Nephron (organoid): ENCODE measurements at regions not wholly inside any gene's neighbourhood (a gene's known extent, or its start where the extent isn't known, plus 50 kb on each side); places are given as distances from the start of the nearest gene placed in this dataset.
A peak's percentile ranks its signal among the peaks of the same experiment; 100 is the strongest.

Experiments
- H3K27ac Mint-ChIP-seq, 3 experiments: 2 replicates each; pipeline ENCODE4 v1.8.0; 2020; ENCODE audit warnings: mixed read lengths in 3 of 3, mild to moderate bottlenecking in 2 of 3, moderate library complexity in 1 of 3
- H3K27me3 Mint-ChIP-seq: 2 replicates; pipeline ENCODE4 v1.8.0; 2021; ENCODE audit warnings: low read depth, mild to moderate bottlenecking, moderate library complexity, mixed read lengths
- H3K36me3 Mint-ChIP-seq: 2 replicates; pipeline ENCODE4 v1.8.0; 2020; ENCODE audit warnings: low read depth, mixed read lengths
- H3K4me1 Mint-ChIP-seq: 2 replicates; pipeline ENCODE4 v1.8.0; 2020; ENCODE audit warnings: mixed read lengths
- H3K4me3 Mint-ChIP-seq, 3 experiments: 2 replicates each; pipeline ENCODE4 v1.8.0; 2020; ENCODE audit warnings: mild to moderate bottlenecking in 3 of 3, mixed read lengths in 3 of 3, moderate library complexity in 2 of 3
- H3K9me3 Mint-ChIP-seq: 2 replicates; pipeline ENCODE4 v1.8.0; 2020; ENCODE audit warnings: mixed read lengths
- TF ChIP-seq, protein P1 (sequence below), 3 experiments: fragments of 200-600 bp; sonication (generic); IDR thresholded peaks; one replicate each; pipeline ENCODE4 v1.5.0; 2021; ENCODE audit warnings: antibody characterized with exemption in 3 of 3; ENCODE audit not compliant: unreplicated experiment in 3 of 3

DNA sequence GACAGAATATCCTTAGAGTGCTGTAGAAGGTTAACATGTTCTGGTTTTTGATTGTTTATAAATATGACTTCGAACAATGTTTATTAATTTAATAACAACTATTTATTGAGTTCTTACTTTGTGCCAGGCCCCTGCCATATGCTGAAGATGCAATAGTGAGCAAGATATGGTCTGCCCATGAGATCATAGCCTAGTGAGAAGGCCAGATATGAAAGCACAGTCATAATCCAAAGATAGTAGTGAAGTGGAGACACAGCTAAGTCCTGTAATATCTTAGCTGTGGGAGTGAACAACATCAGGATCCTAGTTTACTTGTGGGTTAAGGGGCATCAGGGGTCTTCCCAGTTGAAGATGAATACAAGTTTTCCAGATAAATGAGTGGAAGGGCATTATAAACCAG is 189.4 kb upstream of the FBXO33 start:
- TF ChIP-seq, protein P1, sequence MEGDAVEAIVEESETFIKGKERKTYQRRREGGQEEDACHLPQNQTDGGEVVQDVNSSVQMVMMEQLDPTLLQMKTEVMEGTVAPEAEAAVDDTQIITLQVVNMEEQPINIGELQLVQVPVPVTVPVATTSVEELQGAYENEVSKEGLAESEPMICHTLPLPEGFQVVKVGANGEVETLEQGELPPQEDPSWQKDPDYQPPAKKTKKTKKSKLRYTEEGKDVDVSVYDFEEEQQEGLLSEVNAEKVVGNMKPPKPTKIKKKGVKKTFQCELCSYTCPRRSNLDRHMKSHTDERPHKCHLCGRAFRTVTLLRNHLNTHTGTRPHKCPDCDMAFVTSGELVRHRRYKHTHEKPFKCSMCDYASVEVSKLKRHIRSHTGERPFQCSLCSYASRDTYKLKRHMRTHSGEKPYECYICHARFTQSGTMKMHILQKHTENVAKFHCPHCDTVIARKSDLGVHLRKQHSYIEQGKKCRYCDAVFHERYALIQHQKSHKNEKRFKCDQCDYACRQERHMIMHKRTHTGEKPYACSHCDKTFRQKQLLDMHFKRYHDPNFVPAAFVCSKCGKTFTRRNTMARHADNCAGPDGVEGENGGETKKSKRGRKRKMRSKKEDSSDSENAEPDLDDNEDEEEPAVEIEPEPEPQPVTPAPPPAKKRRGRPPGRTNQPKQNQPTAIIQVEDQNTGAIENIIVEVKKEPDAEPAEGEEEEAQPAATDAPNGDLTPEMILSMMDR (IDR thresholded peaks at IDR 0.05; ENCODE audit: unreplicated experiment in 3 of 3), result no peak
- H3K9me3 Mint-ChIP-seq, result peaks cover 20% of the 10 kb centered on the region
- no peak overlapping the region for H3K27ac Mint-ChIP-seq
- no peaks in the 10 kb centered on the region for H3K36me3 Mint-ChIP-seq
- no peak overlapping the region for H3K4me3 Mint-ChIP-seq
- H3K27me3 Mint-ChIP-seq, result no peaks in the 10 kb centered on the region
- H3K4me1 Mint-ChIP-seq, result no peaks in the 10 kb centered on the region

DNA sequence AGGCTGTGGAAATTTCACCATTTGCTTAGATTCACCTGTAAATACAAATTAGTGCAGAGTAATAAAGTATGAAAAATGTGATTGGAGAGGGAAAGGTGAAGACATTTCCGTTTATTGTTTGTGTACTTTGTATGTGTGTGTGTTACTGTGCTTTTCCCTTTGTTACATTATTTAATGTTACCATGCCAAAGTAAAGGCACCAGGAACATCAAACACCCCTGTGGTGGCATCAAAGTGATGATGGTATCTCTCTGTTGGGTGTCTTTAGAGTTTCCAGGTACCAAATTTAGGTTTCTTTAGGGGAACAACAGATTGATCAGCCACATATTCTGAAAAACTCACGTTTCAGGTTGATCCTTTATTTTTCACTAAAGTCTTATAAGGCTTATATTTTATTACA is 189.0 kb upstream of the FBXO33 start:
- Mint-ChIP-seq H3K4me3 (no peak overlapping the region), H3K4me1 (no peaks in the 10 kb centered on the region), H3K9me3 (peaks cover 20% of the 10 kb centered on the region), H3K27me3 (no peaks in the 10 kb centered on the region), H3K27ac (no peak overlapping the region), H3K36me3 (no peaks in the 10 kb centered on the region)
- TF ChIP-seq, protein P1 (IDR thresholded peaks at IDR 0.05; ENCODE audit: unreplicated experiment in 3 of 3), result no peak

DNA sequence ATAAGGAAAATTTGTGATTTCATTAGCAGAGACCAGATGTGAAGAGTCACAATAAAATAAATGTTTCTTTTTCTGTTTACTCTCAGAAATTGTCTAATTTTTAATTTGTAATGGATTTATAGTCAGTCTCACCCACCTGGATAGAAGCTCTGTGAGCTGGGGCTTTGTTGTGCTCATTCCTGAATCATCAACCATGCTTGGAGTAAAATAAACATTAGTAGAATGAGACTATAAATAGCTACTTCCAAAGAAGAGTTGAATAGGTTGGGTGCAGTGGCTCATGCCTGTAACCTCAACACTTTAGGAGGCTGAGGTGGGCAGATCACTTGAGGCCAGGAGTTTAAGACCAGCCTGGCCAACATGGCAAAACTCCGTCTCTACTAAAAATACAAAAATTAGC is 185.3 kb upstream of the FBXO33 start:
- peaks cover 5% of the 10 kb centered on the region for H3K9me3 Mint-ChIP-seq
- H3K27ac Mint-ChIP-seq, result no peak overlapping the region
- TF ChIP-seq, protein P1 (IDR thresholded peaks at IDR 0.05; ENCODE audit: unreplicated experiment in 3 of 3), result no peak
- no peak overlapping the region for H3K4me3 Mint-ChIP-seq
- peaks cover 19% of the 10 kb centered on the region for H3K4me1 Mint-ChIP-seq
- no peaks in the 10 kb centered on the region for H3K36me3 Mint-ChIP-seq
- no peaks in the 10 kb centered on the region for H3K27me3 Mint-ChIP-seq

DNA sequence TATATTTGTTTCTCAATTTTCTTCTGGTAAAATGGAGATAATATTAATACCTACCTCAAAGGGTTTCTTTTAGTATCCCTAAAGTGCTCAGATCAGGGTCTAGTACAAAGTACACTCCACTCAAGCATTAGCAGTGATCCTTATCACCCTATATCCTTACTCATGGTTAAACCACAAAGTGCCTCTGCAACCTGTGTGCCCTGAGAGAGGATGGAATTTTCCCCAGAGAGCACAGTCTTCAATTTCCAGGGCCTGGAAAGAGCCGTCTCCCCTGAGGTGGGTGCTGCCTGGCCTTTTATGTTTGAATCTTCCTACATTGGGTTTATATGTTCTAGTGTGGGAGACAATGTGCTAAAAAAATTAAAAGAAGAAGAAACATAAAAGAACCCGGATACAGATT is 183.1 kb upstream of the FBXO33 start:
- H3K36me3 Mint-ChIP-seq, result no peaks in the 10 kb centered on the region
- no peaks in the 10 kb centered on the region for H3K27me3 Mint-ChIP-seq
- TF ChIP-seq, protein P1 (IDR thresholded peaks at IDR 0.05; ENCODE audit: unreplicated experiment in 3 of 3), result no peak
- H3K9me3 Mint-ChIP-seq, result no peaks in the 10 kb centered on the region
- H3K4me1 Mint-ChIP-seq, result peaks cover 21% of the 10 kb centered on the region
- H3K4me3 Mint-ChIP-seq, result no peak overlapping the region
- H3K27ac Mint-ChIP-seq, result no peak overlapping the region

DNA sequence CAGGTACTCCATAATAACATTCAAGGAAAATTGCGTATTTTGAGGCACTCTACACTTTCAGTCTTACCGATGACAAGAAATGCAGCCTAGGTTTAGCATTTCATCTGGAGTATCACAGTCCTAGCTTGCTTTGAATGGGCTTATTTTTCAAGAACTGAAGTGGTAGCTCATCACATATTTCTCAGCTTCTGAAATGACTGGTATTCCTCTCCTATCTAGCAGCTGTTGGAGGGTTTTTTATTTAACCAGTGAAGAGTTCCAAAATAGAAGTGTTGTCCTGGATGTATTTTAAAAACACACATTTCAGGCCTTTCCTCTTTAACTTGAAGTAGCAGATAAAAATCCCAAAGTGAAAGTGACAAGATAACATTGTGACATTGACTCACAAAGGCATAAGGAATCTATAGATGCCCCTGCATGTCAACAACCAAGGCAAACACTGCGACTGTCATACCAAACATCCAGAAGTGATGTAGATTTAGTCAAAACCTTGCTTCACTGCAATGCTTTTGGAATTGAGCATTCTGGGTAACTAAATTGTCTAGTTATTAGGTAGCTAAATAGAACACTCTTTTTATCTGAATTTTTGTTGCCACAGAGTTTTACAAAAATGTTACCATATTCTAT is 182.2 kb upstream of the FBXO33 start:
- Mint-ChIP-seq H3K4me1 (peaks cover 21% of the 10 kb centered on the region), H3K36me3 (no peaks in the 10 kb centered on the region), H3K9me3 (no peaks in the 10 kb centered on the region), H3K27ac (peak overlapping the region in 1 of 3 experiments; percentile 32), H3K4me3 (no peak overlapping the region), H3K27me3 (no peaks in the 10 kb centered on the region)
- TF ChIP-seq, protein P1 (IDR thresholded peaks at IDR 0.05; ENCODE audit: unreplicated experiment in 3 of 3), result no peak

DNA sequence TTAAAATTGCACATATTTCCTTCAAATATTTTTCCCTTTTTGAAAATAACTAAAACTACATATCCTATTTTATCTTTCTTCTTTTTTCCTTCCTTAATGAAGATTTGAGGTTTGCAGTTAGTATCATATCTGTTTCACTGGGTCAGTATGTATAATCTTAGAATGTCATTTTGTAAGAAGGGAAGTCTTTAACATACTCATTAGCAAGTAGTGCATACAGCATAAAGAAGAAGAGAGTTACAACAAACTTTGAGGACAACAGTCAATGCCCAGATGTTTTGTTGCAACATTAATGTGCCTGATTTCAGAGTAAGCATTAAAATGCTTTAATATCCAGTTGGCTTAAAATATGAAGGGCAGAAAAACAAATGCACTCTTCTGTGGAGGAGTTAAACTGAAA is 176.9 kb upstream of the FBXO33 start:
- H3K4me1 Mint-ChIP-seq, result peaks cover 16% of the 10 kb centered on the region

More for the DNA sequence above, 176.9 kb upstream of the FBXO33 start:
- H3K27me3 Mint-ChIP-seq, result no peaks in the 10 kb centered on the region
- no peak overlapping the region for H3K4me3 Mint-ChIP-seq
- H3K9me3 Mint-ChIP-seq, result no peaks in the 10 kb centered on the region
- TF ChIP-seq, protein P1 (IDR thresholded peaks at IDR 0.05; ENCODE audit: unreplicated experiment in 3 of 3), result no peak
- H3K36me3 Mint-ChIP-seq, result no peaks in the 10 kb centered on the region
- H3K27ac Mint-ChIP-seq, result no peak overlapping the region
